ENCODE measurements at regions not wholly inside any gene's neighbourhood (a gene's known extent, or its start where the extent isn't known, plus 50 kb on each side); places are given as distances from the start of the nearest gene placed in this dataset.

- DNase-seq (ENCODE audit: low read depth in 1 of 2, low spot score in 2 of 2), result no peak
- no peak overlapping the region for H2BK5ac ChIP-seq (ENCODE audit: low read depth, low read length)
- CTCF ChIA-PET (ENCODE audit: partially characterized antibody), result no interaction called here
These were observed 199.4 kb downstream of the ANAPC1 start for GRCh38 chr2:111684611-111685010.

More at GRCh38 chr2:111684611-111685010, 199.4 kb downstream of the ANAPC1 start:
- Histone ChIP-seq H4K91ac (replicated peaks; ENCODE audit: insufficient read length, low read length) (no peak overlapping the region), H3K23me2 (ENCODE audit: low read depth, low read length) (no peaks in the 10 kb centered on the region; the same call in 1 of the 2 replicates), H3K9ac (replicated peaks in 1 of 4; ENCODE audit: extremely low read depth in 1 of 4, low read depth in 3 of 4, low read length in 3 of 4) (no peak overlapping the region), H3K79me1 (ENCODE audit: low read depth, low read length) (no peaks in the 10 kb centered on the region), H3K27ac (ENCODE audit: low read depth, low read length) (no peak overlapping the region), H2AK5ac (ENCODE audit: low read depth, low read length) (no peak overlapping the region), H2BK12ac (ENCODE audit: low read depth, low read length) (no peak overlapping the region), H3K14ac (ENCODE audit: insufficient read length) (no peak overlapping the region), H3K56ac (replicated peaks; ENCODE audit: insufficient read length, low read depth, low read length) (no peak overlapping the region), H3K79me2 (ENCODE audit: control insufficient read depth in 1 of 2, insufficient read depth in 2 of 2, low read length in 2 of 2) (no peaks in the 10 kb centered on the region), H3K4me3 (ENCODE audit: extremely low read depth in 1 of 4, insufficient read depth in 2 of 4, low read depth in 3 of 4, low read length in 4 of 4) (no peak overlapping the region), H3K23ac (ENCODE audit: insufficient read length) (no peak overlapping the region), H3K4me2 (ENCODE audit: insufficient read depth in 1 of 2, low read depth in 2 of 2, low read length in 2 of 2) (no peak overlapping the region), H2AFZ (ENCODE audit: low read length) (no peak overlapping the region), H3K18ac (ENCODE audit: extremely low read depth, low read length) (no peak overlapping the region), H2BK120ac (replicated peaks; ENCODE audit: low read depth, low read length) (no peak overlapping the region), H2BK20ac (ENCODE audit: low read length) (no peak overlapping the region), H4K8ac (ENCODE audit: extremely low read depth, insufficient read depth, low read length) (no peak overlapping the region), H3K4me1 (replicated peaks in 1 of 4; ENCODE audit: control insufficient read depth in 3 of 4, insufficient read depth in 4 of 4, low read length in 3 of 4) (no peaks in the 10 kb centered on the region; a peak in 1 of 7 replicates), H3K9me3 (ENCODE audit: insufficient read depth in 2 of 2, low read depth in 1 of 2, low read length in 1 of 2) (peaks cover 0 to 4% of the 10 kb centered on the region in 2 experiments; a peak in 1 of 4 replicates), H3K36me3 (ENCODE audit: control insufficient read depth in 2 of 4, insufficient read depth in 4 of 4, low read length in 3 of 4) (no peaks in the 10 kb centered on the region), H2BK15ac (ENCODE audit: low read length) (no peak overlapping the region), H4K20me1 (replicated peaks in 1 of 2; ENCODE audit: control insufficient read depth in 1 of 2, insufficient read depth in 2 of 2, low read length in 2 of 2) (no peaks in the 10 kb centered on the region), H4K5ac (ENCODE audit: insufficient read length, low read depth, low read length) (no peak overlapping the region), H3K27me3 (replicated peaks in 1 of 4; ENCODE audit: control insufficient read depth in 3 of 4, extremely low read depth in 1 of 4, insufficient read depth in 3 of 4, low read length in 3 of 4) (no peaks in the 10 kb centered on the region), H3K4ac (replicated peaks; ENCODE audit: insufficient read length, low read depth, low read length) (no peak overlapping the region)
- TF ChIP-seq SRF (IDR thresholded peaks at IDR 0.05; ENCODE audit: low read depth, low read length) (no peak), KDM4A (IDR thresholded peaks at IDR 0.05; ENCODE audit: low read depth, low read length, severe bottlenecking) (no peak), ASH2L (IDR thresholded peaks at IDR 0.05; ENCODE audit: low read length) (no peak)
- POLR2A ChIA-PET (ENCODE audit: partially characterized antibody), result interaction anchor here (1.4 kb wide), 1 partner anchor 10 kb away, joined by 3 read pairs; no protein-coding TSS in a partner anchor
- 81% methylated on average over 3 of the region's 3 CpGs; no CpG with 5 or more reads in 1 of the 2 experiments for WGBS, 2 experiments (ENCODE audit: extremely low coverage in 1 of 2, insufficient coverage in 1 of 2, insufficient read length in 1 of 2, insufficient replicate concordance in 2 of 2, low coverage in 1 of 2, low lambda C conversion rate in 2 of 2, missing lambda C conversion rate in 1 of 2)
- no peak for FAIRE-seq

Data from H1 (cell line).